Activated CD4-positive, alpha-beta T cell treated with anti-CD3 and anti-CD28 coated beads, Interleukin-2, amount 50 U/mL, for 4 hours (primary cell): ENCODE measurements at regions not wholly inside any gene's neighbourhood (a gene's known extent, or its start where the extent isn't known, plus 50 kb on each side); places are given as distances from the start of the nearest gene placed in this dataset.

Experiments
- DNase-seq, 2 experiments: peaks; one replicate each; pipeline ENCODE4 v3.0.0-alpha.2; 2020

DNA sequence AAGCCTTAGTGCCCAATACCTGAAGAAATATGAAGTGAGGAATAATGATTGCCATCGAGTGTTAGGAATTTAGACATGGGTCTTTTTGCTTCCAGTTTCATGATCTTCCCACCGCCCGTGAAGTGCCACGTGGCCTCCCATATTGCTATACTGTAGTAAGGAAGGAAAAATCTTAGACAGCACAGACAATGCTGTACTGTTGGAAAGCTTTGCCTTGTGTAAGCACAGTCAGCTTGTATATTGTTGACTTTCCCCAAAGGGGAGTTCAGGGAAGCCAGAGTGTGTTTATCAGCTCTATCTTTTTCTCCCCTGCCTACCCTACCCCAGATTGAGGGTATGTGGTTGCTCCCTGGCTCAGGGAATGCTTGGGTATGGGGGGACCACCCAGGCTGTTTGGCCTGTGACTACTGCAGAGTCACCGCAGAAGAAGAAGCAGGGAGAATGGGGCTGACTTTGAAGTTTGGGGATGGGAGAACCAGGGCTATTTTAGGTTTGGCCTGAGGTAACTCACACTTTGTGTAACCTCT lies 161.8 kb upstream of the MEF2C start:
- no peak for DNase-seq

DNA sequence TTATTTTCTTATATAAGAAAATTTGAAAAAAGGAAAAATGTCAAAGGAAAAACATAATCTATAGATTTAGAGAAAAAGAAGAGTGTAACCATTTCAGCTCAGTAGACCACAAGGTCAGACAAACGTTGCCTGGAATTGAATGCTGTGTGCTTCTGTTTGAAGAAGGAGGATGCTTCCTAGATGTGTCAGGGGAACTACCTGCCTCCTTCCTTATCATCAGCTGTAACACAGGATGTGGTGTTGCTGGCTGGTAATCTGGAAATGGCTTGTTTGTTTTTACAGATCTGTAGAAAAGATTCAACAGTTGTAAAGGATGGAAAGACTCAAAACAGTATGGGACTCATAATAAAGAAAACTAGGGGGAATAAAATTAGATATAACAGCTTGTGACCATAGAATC lies 160.7 kb upstream of the MEF2C start:
- no peak for DNase-seq

DNA sequence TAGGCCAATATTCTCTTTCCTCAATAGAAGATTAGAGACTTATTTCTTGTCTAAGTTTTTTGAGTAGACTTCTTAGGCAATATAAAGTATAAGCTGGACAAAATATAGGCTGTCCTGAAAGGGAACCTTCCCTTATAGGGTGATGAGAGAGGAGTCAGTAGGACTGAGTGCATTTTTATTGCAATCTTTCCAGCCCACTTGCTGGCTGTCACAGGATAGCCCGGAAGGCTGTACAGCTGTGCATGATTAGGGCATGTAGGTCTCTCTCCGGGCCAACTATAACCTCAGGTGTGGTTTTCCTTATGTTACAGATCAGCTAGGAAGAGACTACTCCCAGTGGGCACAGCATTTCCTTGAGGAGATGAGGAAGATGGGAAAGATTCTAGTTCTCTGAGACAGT lies 159.8 kb upstream of the MEF2C start:
- no peak for DNase-seq

DNA sequence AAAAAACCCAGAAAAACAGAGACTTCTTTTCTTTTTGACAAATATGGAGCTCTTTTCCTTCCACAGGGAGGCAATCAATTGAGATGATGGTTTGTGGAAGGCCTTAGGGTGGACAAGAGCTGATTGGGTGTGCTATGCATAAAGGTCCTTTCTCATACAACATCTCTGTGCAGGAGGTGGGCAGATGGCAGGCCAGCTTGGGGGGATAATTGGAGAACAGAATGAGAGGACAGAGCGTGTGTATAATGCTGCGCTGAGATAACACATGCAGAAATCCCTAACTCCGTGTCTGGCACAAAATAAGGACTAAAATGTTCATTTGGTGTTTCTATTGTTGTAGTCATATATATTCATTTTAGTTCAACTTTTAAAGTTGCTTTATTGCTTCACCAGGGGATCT lies 159.0 kb upstream of the MEF2C start:
- DNase-seq, result no peak

DNA sequence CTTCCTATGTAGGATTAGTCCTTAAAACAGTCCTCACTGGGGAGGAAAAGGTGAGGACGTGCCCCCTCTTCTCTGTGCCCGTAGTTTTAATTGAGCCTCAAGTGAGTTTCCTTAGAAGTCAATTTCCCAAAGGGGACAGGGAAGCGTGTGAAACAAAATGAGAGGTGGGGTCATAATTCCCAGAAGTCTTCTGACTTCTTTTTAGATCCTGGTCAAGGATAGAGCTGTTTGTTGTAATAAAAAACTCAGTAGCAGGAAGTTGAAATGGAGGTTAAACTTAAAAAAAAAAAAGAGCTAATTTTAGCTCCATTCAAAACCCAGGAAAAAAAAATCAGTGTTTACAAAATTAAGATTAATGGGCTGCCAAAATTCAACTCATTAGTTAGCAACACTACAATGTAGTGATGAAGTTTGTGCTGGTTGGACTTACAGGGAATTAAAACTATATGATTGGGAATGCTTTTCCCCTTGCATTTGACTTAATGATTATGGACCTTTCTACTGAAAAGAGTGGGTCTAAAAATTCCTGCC lies 158.3 kb upstream of the MEF2C start:
- no peak for DNase-seq

DNA sequence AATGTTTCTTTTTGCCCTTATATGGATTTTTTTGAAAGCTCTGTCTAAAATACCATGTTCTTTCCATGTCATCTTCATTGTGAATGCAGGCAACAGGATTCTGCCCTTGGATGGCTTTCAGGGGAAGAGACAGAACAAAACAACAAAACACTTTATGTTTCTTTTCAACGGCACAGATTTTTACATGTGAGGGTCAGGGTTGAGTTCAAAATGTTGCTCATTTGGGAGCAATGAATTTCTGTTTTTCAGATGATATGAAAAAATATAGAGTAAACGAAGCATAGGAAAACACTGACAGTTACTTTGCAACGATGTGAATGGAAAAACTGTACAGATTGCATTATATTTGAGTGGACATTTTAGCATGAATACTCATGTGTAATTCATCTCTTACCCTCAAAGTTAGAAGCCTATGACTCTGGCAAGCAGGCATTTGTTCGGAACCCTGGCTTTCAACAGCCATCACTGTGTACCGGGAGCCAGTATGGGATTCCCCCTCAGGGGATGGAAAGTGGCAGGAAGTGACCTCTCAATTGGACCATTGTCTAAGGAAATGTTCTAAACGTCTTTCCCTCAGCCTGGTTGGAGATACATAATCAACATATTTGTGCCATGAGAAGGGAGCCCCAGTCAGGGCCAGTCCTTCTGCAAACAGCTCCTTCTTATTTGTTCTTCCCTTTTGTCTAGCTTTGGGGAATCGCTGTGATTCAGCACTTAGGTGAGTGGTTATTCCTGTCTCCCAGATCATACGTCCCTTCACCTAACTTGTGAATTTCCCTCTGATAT lies 153.9 kb upstream of the MEF2C start:
- DNase-seq, result no peak

DNA sequence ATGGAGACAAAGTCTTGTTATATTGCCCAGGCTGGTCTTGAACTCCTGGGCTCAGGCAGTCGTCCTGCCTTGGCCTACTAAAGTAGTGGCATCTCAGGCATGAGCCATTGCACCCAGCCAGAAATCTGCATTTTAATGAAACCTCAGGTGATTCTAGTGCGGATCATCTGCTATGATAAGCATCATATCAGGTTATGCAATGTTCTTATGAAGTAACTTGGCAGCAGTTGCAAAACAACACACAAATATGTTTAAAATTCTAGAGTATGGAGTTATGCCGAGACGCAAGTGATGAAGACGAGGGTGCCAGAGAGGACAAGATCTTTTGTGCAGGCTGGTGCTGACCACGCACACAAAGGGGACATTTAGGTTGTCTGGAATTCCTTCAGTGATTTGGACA lies 153.2 kb upstream of the MEF2C start:
- no peak for DNase-seq

DNA sequence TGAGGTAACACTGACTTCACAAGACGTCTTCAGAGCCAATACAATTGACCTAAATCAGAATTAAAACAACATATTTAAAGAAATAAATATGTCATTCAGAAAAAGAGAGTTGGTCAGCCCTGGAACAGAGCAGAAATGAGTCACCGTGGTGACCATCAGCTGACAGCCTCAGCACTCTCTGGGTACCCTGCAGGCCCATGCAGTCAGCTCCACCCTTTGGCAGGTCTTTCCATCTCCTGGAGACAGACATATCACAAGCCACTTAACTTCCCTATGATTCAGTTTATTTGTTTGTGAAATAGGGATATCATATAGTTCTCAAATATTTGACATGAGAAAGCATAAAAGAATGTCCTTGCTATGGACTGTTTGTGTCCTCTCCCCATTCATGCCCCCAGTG lies 151.6 kb upstream of the MEF2C start:
- no peak for DNase-seq

DNA sequence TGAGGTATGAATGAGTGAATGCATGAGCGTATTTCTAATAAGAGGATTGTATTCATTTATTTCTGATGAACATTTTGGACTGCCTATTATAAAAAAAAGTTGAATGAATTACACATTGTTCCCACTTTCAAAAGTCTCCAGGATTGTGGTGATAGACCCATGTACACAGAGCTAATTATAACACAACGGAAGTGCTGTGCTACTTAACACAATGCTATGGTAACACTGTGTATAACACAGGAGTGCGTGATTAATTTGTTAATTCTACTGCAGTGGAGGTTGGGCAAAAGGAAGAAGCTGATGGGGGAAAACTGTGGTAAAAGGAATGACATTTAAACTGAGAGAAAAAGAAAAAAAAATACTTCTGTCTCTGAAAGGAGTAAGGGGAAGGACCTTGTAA lies 147.8 kb upstream of the MEF2C start:
- no peak for DNase-seq

DNA sequence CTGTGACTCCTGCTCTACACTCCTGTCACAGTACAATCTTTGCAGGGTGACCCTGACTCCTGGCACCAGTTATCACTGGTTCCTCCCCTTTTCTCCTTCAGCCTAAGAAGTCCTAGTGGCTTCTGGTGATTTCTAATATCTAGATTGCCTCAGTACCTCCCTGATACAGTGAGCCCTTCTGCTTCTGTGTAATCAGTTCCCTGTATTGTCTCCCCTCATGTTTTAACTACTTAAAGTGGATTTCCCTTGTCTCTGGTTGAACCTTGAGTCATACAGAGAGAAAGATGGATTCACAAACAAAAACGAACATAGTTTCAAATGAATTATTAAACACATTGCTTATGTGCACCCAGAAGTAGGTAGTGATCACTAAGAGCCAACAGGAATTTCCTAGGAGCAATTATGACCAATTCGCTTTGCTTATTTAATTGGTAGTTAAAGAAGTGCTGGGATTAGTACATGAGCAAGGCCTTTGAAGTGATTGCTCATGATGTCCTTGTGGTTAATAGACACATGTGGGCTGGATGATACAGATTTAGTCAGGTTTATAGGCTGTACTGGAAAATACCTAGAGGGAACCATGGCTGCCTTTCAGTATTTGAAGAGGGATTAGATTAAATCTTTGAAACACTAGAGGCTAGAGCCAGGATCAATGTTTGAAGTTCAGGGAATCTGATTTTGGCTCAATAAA lies 145.8 kb upstream of the MEF2C start:
- no peak for DNase-seq

DNA sequence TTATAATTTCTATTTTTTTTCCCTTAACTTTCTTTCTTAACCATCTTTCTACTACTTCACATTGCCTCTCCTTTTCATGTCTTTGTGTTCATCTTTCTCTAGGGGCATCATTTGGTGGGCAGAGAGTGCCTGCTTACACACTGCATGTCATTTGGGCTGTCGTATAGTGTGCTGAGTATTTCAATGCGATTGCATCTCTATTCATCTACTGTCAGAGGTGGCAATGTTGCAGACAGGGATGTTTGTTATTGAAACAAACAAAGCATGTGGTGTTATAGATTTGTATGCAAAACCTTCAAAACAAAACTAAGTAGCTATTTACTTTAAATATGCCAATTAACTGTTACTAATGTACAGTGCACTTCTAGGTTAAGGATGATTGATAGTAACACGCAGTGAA lies 141.1 kb upstream of the MEF2C start:
- no peak for DNase-seq

DNA sequence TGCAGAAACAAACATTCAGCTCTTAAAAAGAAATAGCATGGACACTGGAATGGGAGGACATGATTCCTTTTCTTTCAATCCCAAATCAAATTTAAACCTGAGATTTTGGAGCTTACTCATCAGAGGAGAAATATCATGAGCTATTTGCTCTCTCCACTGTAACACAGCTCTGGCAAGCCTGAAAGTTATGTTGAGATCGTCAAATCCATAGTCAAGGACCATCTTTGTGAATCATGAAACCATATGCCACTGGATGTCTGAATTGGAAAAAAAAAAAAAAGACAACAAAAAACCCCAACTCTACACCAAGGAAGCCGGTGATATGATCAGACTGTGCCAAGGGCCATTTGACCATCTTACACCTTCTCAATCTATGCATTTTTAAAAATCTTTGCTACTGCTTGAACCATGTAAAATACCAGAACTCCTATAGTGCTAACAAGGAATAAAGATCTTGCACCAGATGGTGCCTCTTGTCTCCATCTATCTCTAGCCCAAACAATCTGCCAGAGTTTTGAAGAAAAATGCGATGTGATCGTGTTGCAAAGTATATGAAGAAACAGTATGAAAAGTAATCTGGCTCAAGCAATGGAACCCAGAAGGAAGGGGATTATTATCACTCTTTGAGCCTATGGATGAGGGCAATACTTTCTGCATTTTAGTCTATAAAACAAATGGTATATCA lies 138.1 kb upstream of the MEF2C start:
- DNase-seq, result no peak

DNA sequence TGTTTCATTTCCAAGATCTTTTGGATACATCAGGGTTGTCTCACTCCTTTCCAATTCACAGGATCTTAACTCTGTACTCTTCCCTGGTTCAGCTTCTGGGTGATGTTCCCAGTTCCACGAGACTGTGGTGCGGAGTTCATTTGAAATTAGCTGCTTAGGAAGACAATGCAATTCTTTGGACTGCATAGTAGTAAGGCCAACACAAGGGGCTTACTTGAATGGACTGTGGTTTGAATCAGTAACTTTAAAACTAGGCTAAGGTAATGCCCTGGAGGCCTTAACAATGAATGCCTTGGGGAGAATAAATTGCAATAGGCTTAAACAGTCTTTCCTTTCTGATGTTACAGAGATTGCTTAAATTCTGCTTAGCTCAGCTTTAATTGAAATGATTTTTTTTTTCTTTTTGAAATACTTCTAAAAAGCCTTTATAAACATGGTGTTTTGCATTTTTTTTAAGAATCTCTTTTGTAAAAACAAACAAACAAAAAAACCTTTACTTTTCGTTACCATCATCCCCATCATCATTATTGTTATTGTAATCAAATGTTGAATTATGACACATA lies 133.8 kb upstream of the MEF2C start:
- no peak for DNase-seq

DNA sequence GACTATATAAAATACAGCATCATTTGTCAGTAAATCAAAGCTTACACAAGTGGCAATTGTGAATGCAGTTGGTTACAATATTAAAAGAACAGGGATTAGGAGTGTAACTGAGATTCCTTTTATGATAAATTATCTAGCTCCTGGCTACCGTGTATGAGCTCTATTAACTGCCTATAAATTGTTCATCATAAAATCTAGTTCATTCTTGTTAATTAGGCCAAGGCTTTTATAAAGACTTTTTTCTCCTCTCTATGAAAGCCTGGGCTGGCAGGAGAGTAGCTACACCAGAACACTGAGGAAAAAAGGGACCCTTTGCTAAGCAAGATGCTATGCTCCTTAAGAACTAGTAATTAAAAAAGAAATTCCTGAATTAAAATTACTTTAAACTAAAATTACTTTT lies 132.4 kb upstream of the MEF2C start:
- DNase-seq, result no peak

DNA sequence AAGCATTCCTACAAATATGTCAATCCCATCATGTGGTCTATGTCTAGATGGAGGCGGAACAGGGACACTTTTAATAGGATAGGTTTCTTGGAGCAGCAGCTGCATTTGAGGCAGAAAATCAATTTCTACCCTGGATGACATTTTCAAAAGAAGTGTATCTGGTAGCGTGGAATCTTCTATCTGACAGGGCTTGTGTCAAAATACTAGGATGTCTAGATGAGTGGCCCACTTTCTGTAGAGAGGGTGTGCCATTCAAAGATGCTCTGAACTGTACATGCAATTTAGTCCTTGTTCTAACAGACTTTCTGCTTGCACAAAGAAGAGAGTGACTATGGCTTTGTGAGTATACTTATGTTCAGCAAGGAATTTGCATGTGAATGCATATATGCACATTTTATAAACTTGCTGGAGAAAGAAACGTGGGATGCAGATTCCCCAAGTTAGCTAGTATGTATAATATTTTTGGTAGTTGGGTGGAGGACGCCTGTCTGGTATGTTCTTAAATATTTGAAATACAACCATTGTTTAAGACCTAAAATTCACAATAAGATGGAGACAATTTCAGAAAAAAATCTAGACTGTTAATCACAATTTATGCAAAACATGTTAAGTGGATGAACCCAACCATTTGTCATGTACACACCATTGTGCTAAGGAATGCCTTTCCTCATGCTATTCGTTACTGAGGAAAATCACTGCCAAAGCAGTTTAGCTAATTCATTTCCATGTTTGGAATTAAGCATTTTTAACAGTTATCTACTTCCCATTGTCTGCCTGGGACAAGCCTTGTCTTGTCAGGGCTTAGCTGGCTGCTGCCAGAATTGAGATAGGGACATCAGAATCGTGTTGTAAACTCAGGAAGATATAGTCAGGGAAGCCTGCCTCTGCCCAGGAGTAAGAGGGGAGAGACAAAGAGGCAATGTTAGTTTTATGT lies 129.1 kb upstream of the MEF2C start:
- no peak for DNase-seq

DNA sequence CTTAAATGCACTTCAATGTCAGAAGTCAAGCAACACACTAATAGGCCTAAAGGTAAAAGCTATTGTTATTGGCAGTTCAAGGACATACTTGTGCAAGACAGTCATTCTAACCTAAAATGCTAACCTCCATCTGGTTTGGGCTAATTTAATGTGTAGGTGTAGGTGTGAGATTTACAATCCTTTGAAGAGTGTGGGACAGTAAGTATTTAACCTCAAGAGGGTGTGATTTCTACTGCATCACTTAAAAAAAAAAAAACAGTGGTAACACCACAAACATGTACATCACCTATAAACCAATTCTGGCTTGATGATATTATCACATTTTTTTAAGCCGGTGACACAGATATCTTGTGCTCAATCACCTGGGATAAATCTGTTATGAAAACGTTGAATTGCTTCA lies 127.5 kb upstream of the MEF2C start:
- DNase-seq, result no peak

DNA sequence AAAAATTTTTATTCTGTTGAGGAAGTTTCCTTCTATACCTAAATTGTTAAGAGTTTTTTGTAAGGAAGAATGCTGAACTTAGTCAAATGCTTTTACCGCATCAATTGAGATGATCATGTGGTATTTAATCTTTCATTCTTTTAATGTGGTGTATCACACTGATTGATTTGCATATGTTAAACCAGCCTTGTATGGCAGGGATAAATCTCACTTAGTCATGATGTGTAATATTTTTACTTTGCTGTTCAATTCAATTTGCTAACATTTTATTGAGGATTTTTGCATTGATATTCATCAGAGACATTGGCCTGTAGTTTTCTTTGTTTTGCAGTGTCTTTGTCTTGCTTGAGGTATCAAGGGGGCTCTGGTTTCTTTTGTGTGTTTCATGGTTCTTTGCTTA lies 125.3 kb upstream of the MEF2C start:
- no peak for DNase-seq

DNA sequence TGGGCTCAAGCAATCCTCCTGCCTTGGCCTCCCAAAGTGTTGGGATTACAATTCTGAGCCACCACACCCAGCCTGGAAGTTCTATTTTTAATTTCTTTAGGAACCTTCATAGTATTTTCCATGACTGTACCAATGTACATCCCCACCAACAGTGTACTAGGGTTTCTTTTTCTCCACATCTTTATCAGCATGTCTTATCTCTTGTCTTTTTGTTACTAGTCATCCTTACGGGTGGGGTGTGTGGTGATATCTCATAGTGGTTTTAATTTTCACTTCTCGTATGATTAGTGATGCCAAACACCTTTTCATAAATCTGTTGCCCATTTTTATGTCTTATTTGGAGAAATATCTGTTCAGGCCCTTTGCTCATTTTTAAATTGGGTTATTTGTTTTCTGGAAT lies 123.0 kb upstream of the MEF2C start:
- no peak for DNase-seq

DNA sequence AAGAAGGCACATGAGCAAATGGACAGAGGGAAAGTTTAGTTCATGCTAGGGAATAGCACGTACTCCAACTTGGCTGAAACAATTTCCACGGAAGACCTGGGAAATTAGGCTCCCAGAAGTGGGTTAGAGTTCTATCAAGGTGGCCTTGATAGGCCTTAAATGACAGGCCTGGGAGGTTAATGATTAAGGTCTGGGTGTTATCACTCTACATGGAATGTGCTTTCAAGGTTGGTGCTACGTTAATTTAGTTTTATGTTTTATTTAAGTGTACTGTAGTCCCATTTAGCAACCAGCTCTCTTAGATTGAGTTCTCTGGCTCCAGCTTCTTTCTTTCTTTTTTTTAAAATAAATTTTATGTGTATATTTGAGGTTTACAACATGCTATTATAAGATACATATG lies 121.4 kb upstream of the MEF2C start:
- DNase-seq, result no peak

DNA sequence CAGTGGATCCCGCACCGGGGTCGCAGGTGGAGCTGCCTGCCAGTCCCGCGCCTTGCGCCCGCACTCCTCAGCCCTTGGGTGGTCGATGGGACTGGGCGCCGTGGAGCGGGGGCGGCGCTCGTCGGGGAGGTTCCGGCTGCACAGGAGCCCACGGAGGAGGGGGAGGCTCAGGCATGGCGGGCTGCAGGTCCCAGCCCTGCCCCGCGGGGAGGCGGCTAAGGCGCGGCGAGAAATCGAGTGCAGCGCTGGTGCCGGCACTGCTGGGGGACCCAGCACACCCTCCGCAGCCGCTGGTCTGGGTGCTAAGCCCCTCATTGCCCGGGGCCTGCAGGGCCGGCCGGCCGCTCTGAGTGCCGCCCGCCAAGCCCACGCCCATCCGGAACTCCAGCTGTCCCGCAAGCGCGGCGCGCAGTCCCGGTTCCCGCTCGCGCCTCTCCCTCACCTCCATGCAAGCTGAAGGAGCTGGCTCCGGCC lies 120.6 kb upstream of the MEF2C start:
- no peak for DNase-seq

DNA sequence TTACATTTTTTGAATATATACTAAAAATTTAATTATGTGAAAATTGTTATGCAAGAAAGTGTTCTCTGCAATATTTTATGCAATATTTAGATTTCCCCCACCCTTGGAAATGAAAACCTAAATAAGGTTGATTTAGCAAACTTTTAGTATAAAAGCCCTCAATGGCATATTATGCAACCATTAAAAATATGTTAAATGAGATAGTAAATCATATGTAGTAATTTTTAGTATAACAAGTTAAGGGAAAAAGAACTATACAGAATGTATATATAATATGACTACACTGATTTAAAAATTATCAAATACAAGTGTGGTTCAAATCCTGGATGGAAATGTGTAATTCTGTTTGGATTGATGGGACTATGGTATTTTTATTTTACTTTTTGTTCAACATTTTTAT lies 116.9 kb upstream of the MEF2C start:
- no peak for DNase-seq

DNA sequence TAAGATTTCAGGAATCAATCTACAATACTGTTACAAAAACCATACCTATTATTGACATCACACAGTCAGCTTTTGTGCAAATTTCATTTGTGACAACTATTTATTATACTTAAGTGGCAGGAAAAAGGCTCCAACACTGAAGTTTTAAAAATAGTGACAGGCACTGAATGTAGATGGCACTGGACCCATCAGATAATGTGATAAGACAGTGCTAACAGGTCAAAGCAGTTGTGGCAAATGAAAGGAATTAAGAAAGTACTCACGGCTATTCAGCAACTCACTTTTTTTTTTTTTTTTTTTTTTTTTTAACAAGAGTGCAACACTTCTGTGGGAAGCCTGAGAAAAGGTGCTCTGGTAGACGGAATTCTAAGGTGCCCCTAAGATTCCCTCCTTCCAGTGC lies 115.0 kb upstream of the MEF2C start:
- DNase-seq, result no peak
